OCI-LY1 (cell line): ENCODE measurements at regions not wholly inside any gene's neighbourhood (a gene's known extent, or its start where the extent isn't known, plus 50 kb on each side); places are given as distances from the start of the nearest gene placed in this dataset.

Source experiments
- EZH2 ChIP-seq: fragments of 200-600 bp; sonication (generic), shearing (Covaris generic); IDR thresholded peaks from 2 replicates; pipeline ENCODE4 v1.8.0; 2017; ENCODE audit warnings: borderline replicate concordance, mixed run types, mild to moderate bottlenecking, antibody characterized with exemption, low read length, moderate library complexity, mixed read lengths
- TF ChIP-seq, protein P1 (sequence below): fragments of 200-600 bp; sonication (generic), shearing (Covaris generic); IDR thresholded peaks from 2 replicates; pipeline ENCODE4 v1.5.1; 2017; ENCODE audit warnings: mild to moderate bottlenecking, antibody characterized with exemption, low read length, moderate library complexity, mixed read lengths

DNA sequence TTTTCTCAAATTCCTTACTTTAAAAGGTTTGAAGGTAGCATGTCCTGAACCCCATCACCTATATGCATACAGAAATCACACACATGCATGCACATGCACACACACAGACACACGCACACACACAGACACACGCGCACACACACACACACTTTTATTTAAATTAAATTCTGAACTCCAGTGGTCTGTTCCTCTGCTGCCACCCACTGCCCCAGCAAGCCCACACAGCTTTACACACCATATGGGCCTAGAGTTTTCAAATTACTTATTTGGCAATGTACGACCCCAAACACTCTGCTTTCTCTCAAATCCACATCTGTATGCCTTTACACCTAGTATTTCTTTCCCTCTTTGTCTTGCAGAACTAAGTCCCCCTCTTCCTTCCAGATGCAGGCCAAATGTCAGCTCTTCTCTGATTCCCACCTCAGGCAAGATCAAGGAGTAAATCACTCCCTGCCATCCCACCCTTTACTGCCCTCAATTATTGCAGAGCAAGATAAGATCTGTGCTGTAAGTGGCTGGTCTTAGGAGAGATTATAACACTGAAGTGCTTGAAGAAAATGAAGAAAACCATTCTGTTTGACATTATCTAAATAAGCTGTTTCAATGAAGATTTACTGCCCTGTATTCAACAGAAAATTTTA lies 429.9 kb upstream of the CXADR start:
- TF ChIP-seq, protein P1, sequence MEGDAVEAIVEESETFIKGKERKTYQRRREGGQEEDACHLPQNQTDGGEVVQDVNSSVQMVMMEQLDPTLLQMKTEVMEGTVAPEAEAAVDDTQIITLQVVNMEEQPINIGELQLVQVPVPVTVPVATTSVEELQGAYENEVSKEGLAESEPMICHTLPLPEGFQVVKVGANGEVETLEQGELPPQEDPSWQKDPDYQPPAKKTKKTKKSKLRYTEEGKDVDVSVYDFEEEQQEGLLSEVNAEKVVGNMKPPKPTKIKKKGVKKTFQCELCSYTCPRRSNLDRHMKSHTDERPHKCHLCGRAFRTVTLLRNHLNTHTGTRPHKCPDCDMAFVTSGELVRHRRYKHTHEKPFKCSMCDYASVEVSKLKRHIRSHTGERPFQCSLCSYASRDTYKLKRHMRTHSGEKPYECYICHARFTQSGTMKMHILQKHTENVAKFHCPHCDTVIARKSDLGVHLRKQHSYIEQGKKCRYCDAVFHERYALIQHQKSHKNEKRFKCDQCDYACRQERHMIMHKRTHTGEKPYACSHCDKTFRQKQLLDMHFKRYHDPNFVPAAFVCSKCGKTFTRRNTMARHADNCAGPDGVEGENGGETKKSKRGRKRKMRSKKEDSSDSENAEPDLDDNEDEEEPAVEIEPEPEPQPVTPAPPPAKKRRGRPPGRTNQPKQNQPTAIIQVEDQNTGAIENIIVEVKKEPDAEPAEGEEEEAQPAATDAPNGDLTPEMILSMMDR, result no peak
- TF ChIP-seq EZH2, result no peak
